PC-3 (cell line): ENCODE measurements at regions not wholly inside any gene's neighbourhood (a gene's known extent, or its start where the extent isn't known, plus 50 kb on each side); places are given as distances from the start of the nearest gene placed in this dataset.

Source experiments
- ATAC-seq: fragments of 200-7000 bp; cut with Tn5 transposase; 2 replicates; pipeline ENCODE4 v1.9.1; 2020; ENCODE audit warnings: mild to moderate bottlenecking, moderate library complexity
- BruUV-seq: library from RNA; stranded (reverse); fragments of 400-500 nt; replicated peaks from 2 replicates; lab custom pipeline; 2021; lab: Mats Ljungman, UMichigan
- CTCF ChIA-PET: fragments of 300-600 bp; sonication (Branson Sonifier 250); formaldehyde crosslinking; loops from one replicate; lab custom pipeline; 2022; ENCODE audit warnings: antibody characterized with exemption; lab: Charles Lee
- POLR2A ChIA-PET: fragments of 300-600 bp; sonication (Branson Sonifier 250); formaldehyde crosslinking; loops from one replicate; lab custom pipeline; 2022; ENCODE audit warnings: antibody characterized with exemption; ENCODE audit not compliant: unreplicated experiment; lab: Charles Lee
- DNase-seq: peaks from one replicate; pipeline ENCODE4 v3.0.0-alpha.2; 2015
- H2AFZ ChIP-seq: fragments of 300-600 bp; sonication (generic); 2 replicates; pipeline ENCODE4 v1.6.0; 2016; ENCODE audit warnings: antibody characterized with exemption, low read length
- H3F3A ChIP-seq: fragments of 300-600 bp; sonication (generic); one replicate; pipeline ENCODE4 v1.6.0; 2017; ENCODE audit warnings: antibody characterized with exemption, low read length, control low read depth, mild to moderate bottlenecking; ENCODE audit not compliant: unreplicated experiment
- H3K27ac ChIP-seq: fragments of 300-600 bp; sonication (generic); 2 replicates; pipeline ENCODE4 v1.5.1; 2016; ENCODE audit warnings: mild to moderate bottlenecking, low read length
- H3K27me3 ChIP-seq: fragments of 300-600 bp; sonication (generic); 2 replicates; pipeline ENCODE4 v1.6.1; 2016; ENCODE audit warnings: low read length, mixed read lengths
- H3K36me3 ChIP-seq: fragments of 300-600 bp; sonication (generic); 2 replicates; pipeline ENCODE4 v1.6.1; 2016; ENCODE audit warnings: low read depth, mixed run types, low read length, mixed read lengths
- H3K4me1 ChIP-seq: fragments of 300-600 bp; sonication (generic); 2 replicates; pipeline ENCODE4 v1.5.1; 2016; ENCODE audit warnings: low read length; ENCODE audit not compliant: insufficient read depth
- H3K4me2 ChIP-seq: fragments of 300-600 bp; sonication (generic); 2 replicates; pipeline ENCODE4 v1.6.0; 2016; ENCODE audit warnings: low read length
- H3K4me3 ChIP-seq: fragments of 300-600 bp; sonication (generic); 2 replicates; pipeline ENCODE4 v1.5.1; 2016; ENCODE audit warnings: mild to moderate bottlenecking, low read length, mixed read lengths
- H3K79me2 ChIP-seq: fragments of 300-600 bp; sonication (generic); 2 replicates; pipeline ENCODE4 v1.6.1; 2017; ENCODE audit warnings: low read length, mixed read lengths
- H3K9ac ChIP-seq: fragments of 300-600 bp; sonication (generic); 2 replicates; pipeline ENCODE4 v1.6.0; 2016; ENCODE audit warnings: mild to moderate bottlenecking, low read length
- H3K9me2 ChIP-seq: fragments of 300-600 bp; sonication (generic); replicated peaks from 2 replicates; pipeline ENCODE4 v1.6.1; 2016; ENCODE audit warnings: mixed run types, low read length, mixed read lengths
- H3K9me3 ChIP-seq: fragments of 300-600 bp; sonication (generic); 2 replicates; pipeline ENCODE4 v1.6.1; 2016; ENCODE audit warnings: low read length, mixed read lengths
- H4K20me1 ChIP-seq: fragments of 300-600 bp; sonication (generic); 2 replicates; pipeline ENCODE4 v1.6.1; 2016; ENCODE audit warnings: low read length, mixed read lengths
- CTCF ChIP-seq: fragments of 300-600 bp; sonication (generic); conservative IDR thresholded peaks from 2 replicates; pipeline ENCODE4 v1.5.1; 2017; ENCODE audit warnings: antibody characterized with exemption, low read depth, mild to moderate bottlenecking, low read length
- EZH2 ChIP-seq: fragments of 300-600 bp; sonication (generic); IDR thresholded peaks from one replicate; pipeline ENCODE4 v1.6.1; 2017; ENCODE audit warnings: antibody characterized with exemption, mild to moderate bottlenecking, low read length; ENCODE audit not compliant: unreplicated experiment
- EZH2phosphoT487 ChIP-seq: fragments of 300-600 bp; sonication (generic); IDR thresholded peaks from 2 replicates; pipeline ENCODE4 v1.6.1; 2018; ENCODE audit warnings: mild to moderate bottlenecking, antibody characterized with exemption, low read length, borderline replicate concordance
- intact Hi-C: fragments of 100-400 bp; cut with micrococcal nuclease; formaldehyde crosslinking; loops from 2 replicates; pipeline ENCODE4 v1.9.0; 2023

- Histone ChIP-seq H3K36me3 (no peaks in the 10 kb centered on the region), H3K79me2 (no peaks in the 10 kb centered on the region), H4K20me1 (no peaks in the 10 kb centered on the region), H3K4me1 (no peaks in the 10 kb centered on the region), H3K9me2 (no peaks in the 10 kb centered on the region), H3F3A (no peaks in the 10 kb centered on the region), H2AFZ (no peak overlapping the region), H3K9me3 (no peaks in the 10 kb centered on the region), H3K27me3 (peaks cover 47% of the 10 kb centered on the region), H3K9ac (no peak overlapping the region), H3K27ac (no peak overlapping the region), H3K4me3 (no peak overlapping the region), H3K4me2 (no peak overlapping the region)
- ChIA-PET CTCF (no interaction called here), POLR2A (no interaction called here)
- intact Hi-C loops: no loop called here
- no peak for DNase-seq
- TF ChIP-seq EZH2 (no peak), CTCF (no peak), EZH2phosphoT487 (no peak)
- no TSS peak for BruUV-seq
- ATAC-seq: no peak
Measured at GRCh38 chr4:144514736-144515135, 131.2 kb upstream of the HHIP start.

GRCh38 chr4:144518181-144518895 is 127.6 kb upstream of the HHIP start:
- Histone ChIP-seq H3K27me3 (peaks cover 60% of the 10 kb centered on the region), H3K27ac (no peak overlapping the region), H3K9ac (no peak overlapping the region), H2AFZ (no peak overlapping the region), H3K4me3 (no peak overlapping the region), H3K79me2 (no peaks in the 10 kb centered on the region), H4K20me1 (no peaks in the 10 kb centered on the region), H3K4me2 (no peak overlapping the region), H3K9me3 (no peaks in the 10 kb centered on the region), H3K9me2 (no peaks in the 10 kb centered on the region), H3K4me1 (no peaks in the 10 kb centered on the region), H3K36me3 (no peaks in the 10 kb centered on the region), H3F3A (no peaks in the 10 kb centered on the region)
- POLR2A ChIA-PET: no interaction called here
- TF ChIP-seq EZH2phosphoT487 (no peak), EZH2 (no peak), CTCF (no peak)
- CTCF ChIA-PET: no interaction called here
- ATAC-seq (no peak), DNase-seq (no peak)
- intact Hi-C loops: no loop called here
- no TSS peak for BruUV-seq

- Histone ChIP-seq H2AFZ (no peak overlapping the region), H3K4me2 (no peak overlapping the region), H3K4me1 (no peaks in the 10 kb centered on the region), H3K4me3 (no peak overlapping the region), H4K20me1 (no peaks in the 10 kb centered on the region), H3K27ac (no peak overlapping the region), H3K79me2 (no peaks in the 10 kb centered on the region), H3K36me3 (no peaks in the 10 kb centered on the region), H3K9me3 (no peaks in the 10 kb centered on the region), H3K9ac (no peak overlapping the region), H3K9me2 (no peaks in the 10 kb centered on the region), H3F3A (no peaks in the 10 kb centered on the region), H3K27me3 (no peaks in the 10 kb centered on the region)
- DNase-seq (no peak), ATAC-seq (no peak)
- intact Hi-C loops: loop anchor here (5.0 kb wide), 1 partner anchor 305 kb away; no protein-coding TSS in a partner anchor
- ChIA-PET POLR2A (no interaction called here), CTCF (no interaction called here)
- TF ChIP-seq CTCF: no peak
- TF ChIP-seq EZH2: no peak
- TF ChIP-seq EZH2phosphoT487: no peak
- no TSS peak for BruUV-seq
Measured at GRCh38 chr4:144531841-144532240, 114.1 kb upstream of the HHIP start.
